GM12878 (cell line): ENCODE measurements at regions not wholly inside any gene's neighbourhood (a gene's known extent, or its start where the extent isn't known, plus 50 kb on each side); places are given as distances from the start of the nearest gene placed in this dataset.

ENCODE experiments used
- ATAC-seq: fragments of 200-7000 bp; cut with Tn5 transposase; 3 replicates; pipeline ENCODE4 v1.9.1; 2020; ENCODE audit warnings: mild to moderate bottlenecking, moderate library complexity
- BruUV-seq: library from RNA; stranded (reverse); fragments of 400-500 nt; replicated peaks from 2 replicates; lab custom pipeline; 2021; lab: Mats Ljungman, UMichigan
- CTCF ChIA-PET: fragments of 300-600 bp; sonication (Branson Sonifier 250); formaldehyde crosslinking; extraction: SDS; loops from one replicate; lab custom pipeline; 2021; ENCODE audit warnings: inconsistent platforms; lab: Yijun Ruan, JAX
- POLR2A ChIA-PET: fragments of 350-600 bp; formaldehyde crosslinking; extraction: SDS; loops from one replicate; lab custom pipeline; 2021; ENCODE audit warnings: inconsistent platforms; lab: Charles Lee
- RAD21 ChIA-PET: fragments of 300-600 bp; sonication (Branson Sonifier 250); formaldehyde crosslinking; loops from one replicate; lab custom pipeline; 2023; ENCODE audit warnings: antibody characterized with exemption; ENCODE audit not compliant: unreplicated experiment; lab: Charles Lee
- SMC1A ChIA-PET: fragments of 300-600 bp; sonication (Branson Sonifier 250); formaldehyde crosslinking; loops from one replicate; lab custom pipeline; 2023; ENCODE audit not compliant: unreplicated experiment, uncharacterized antibody; lab: Charles Lee
- DNase-seq: peaks from one replicate; pipeline ENCODE4 v3.0.0-alpha.2; 2011; ENCODE audit warnings: low read depth, low spot score
- FAIRE-seq: peaks from 3 replicates; lab custom pipeline; 2011; peaks lifted over from hg19 to GRCh38; lab: Jason Lieb, UNC
- H2AFZ ChIP-seq: 2 replicates; pipeline ENCODE4 v1.6.0; 2011; ENCODE audit warnings: low read depth, low read length, control low read depth; ENCODE audit not compliant: control insufficient read depth
- H3K27ac ChIP-seq: 2 replicates; pipeline ENCODE4 v1.5.1; 2011; ENCODE audit warnings: control low read depth; ENCODE audit not compliant: control insufficient read depth, insufficient read depth
- H3K27me3 ChIP-seq, 2 experiments: replicated peaks in 1 of 2; 2 replicates each; pipeline versions ENCODE4 v1.6.0 to v1.6.1; 2011; ENCODE audit warnings: low read length in 1 of 2; ENCODE audit not compliant: control insufficient read depth in 2 of 2, insufficient read depth in 2 of 2
- H3K36me3 ChIP-seq, 2 experiments: 2 replicates each; pipeline ENCODE4 v1.5.1; 2011; ENCODE audit warnings: low read length in 1 of 2; ENCODE audit not compliant: control insufficient read depth in 2 of 2, insufficient read depth in 2 of 2
- H3K4me1 ChIP-seq: 2 replicates; pipeline ENCODE4 v1.6.1; 2011; ENCODE audit warnings: mild to moderate bottlenecking, low read length, moderate library complexity, mixed read lengths; ENCODE audit not compliant: control insufficient read depth, insufficient read depth
- H3K4me2 ChIP-seq: 2 replicates; pipeline ENCODE4 v1.6.0; 2011; ENCODE audit warnings: control low read depth; ENCODE audit not compliant: control insufficient read depth, insufficient read depth
- H3K4me3 ChIP-seq: fragments of 200-600 bp; sonication (generic); 2 replicates; pipeline ENCODE4 v1.5.1; 2016
- H3K79me2 ChIP-seq: 2 replicates; pipeline ENCODE4 v1.6.0; 2011; ENCODE audit warnings: low read length; ENCODE audit not compliant: control insufficient read depth, insufficient read depth
- H3K9ac ChIP-seq: 2 replicates; pipeline ENCODE4 v1.8.0; 2011; ENCODE audit warnings: low read length, control low read depth, mixed read lengths; ENCODE audit not compliant: control insufficient read depth, insufficient read depth
- H3K9me3 ChIP-seq: replicated peaks from 3 replicates; pipeline ENCODE4 v1.5.1; 2011; ENCODE audit warnings: mild to moderate bottlenecking, low read length; ENCODE audit not compliant: control insufficient read depth, insufficient read depth
- H4K20me1 ChIP-seq: 2 replicates; pipeline ENCODE4 v1.6.0; 2011; ENCODE audit not compliant: control insufficient read depth, insufficient read depth
- JUND ChIP-seq: IDR thresholded peaks from 2 replicates; pipeline ENCODE4 v1.6.1; 2012; ENCODE audit warnings: low read depth, mild to moderate bottlenecking, low read length, improper control_type of control experiment, moderate library complexity
- KAT2A ChIP-seq: conservative IDR thresholded peaks from 2 replicates; pipeline ENCODE4 v1.6.1; 2011; ENCODE audit warnings: low read depth, low read length; ENCODE audit not compliant: control insufficient read depth
- NFIC ChIP-seq: IDR thresholded peaks from 2 replicates; pipeline ENCODE4 v1.6.1; 2012; ENCODE audit warnings: low read depth, mild to moderate bottlenecking, inconsistent platforms, low read length, moderate library complexity
- PRDM15 ChIP-seq: fragments of 450-650 bp; formaldehyde crosslinking; IDR thresholded peaks from 2 replicates; pipeline ENCODE4 v1.4.0; 2020; ENCODE audit warnings: mild to moderate bottlenecking, moderate library complexity
- SMAD5 ChIP-seq: IDR thresholded peaks from 2 replicates; pipeline ENCODE4 v1.6.1; 2016; ENCODE audit warnings: antibody characterized with exemption, low read depth
- ZNF687 ChIP-seq: fragments of 450-650 bp; IDR thresholded peaks from 2 replicates; pipeline ENCODE4 v1.6.1; 2017; ENCODE audit warnings: mild to moderate bottlenecking, moderate library complexity
- ZSCAN29 ChIP-seq: fragments of 450-650 bp; IDR thresholded peaks from 2 replicates; pipeline ENCODE4 v1.6.1; 2017; ENCODE audit warnings: mild to moderate bottlenecking, moderate library complexity
- WGBS: methylation state at CpG from one replicate; pipeline ENCODE4 v1.1.6; 2016; ENCODE audit warnings: low lambda C conversion rate; ENCODE audit not compliant: insufficient replicate concordance, insufficient coverage; ENCODE audit errors: missing lambda C conversion rate; 5-methylcytosine and 5-hydroxymethylcytosine counted together
- in situ Hi-C: fragments of 300-500 bp; cut with MboI; formaldehyde crosslinking; loops from 9 replicates; pipeline ENCODE4 v1.14.3; 2018; ENCODE audit warnings: mixed read lengths
- intact Hi-C: fragments of 100-400 bp; cut with micrococcal nuclease; formaldehyde crosslinking; loops from one replicate; pipeline ENCODE4 v1.14.2; 2022; ENCODE audit not compliant: unreplicated experiment
- TF ChIP-seq, protein P1 (sequence below): IDR thresholded peaks from 2 replicates; pipeline ENCODE4 v1.6.1; 2011; ENCODE audit warnings: low read depth, low read length, improper control_type of control experiment, borderline replicate concordance

- Histone ChIP-seq H4K20me1 (no peaks in the 10 kb centered on the region), H3K4me3 (no peak overlapping the region), H3K27me3 (no peaks in the 10 kb centered on the region), H3K9me3 (no peaks in the 10 kb centered on the region), H2AFZ (no peak overlapping the region), H3K9ac (no peak overlapping the region), H3K79me2 (no peaks in the 10 kb centered on the region), H3K27ac (no peak overlapping the region), H3K4me2 (no peak overlapping the region), H3K36me3 (no peaks in the 10 kb centered on the region), H3K4me1 (no peaks in the 10 kb centered on the region)
- ChIA-PET RAD21 (no interaction called here), POLR2A (no interaction called here), CTCF (no interaction called here), SMC1A (no interaction called here)
- DNase-seq (no peak), FAIRE-seq (no peak), ATAC-seq (no peak)
- TF ChIP-seq KAT2A (no peak), ZSCAN29 (no peak), SMAD5 (no peak), ZNF687 (no peak), JUND (no peak), NFIC (no peak), PRDM15 (CRISPR knock-in tag) (no peak)
- TF ChIP-seq, protein P1, sequence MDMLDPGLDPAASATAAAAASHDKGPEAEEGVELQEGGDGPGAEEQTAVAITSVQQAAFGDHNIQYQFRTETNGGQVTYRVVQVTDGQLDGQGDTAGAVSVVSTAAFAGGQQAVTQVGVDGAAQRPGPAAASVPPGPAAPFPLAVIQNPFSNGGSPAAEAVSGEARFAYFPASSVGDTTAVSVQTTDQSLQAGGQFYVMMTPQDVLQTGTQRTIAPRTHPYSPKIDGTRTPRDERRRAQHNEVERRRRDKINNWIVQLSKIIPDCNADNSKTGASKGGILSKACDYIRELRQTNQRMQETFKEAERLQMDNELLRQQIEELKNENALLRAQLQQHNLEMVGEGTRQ = no peak
- 10% methylated on average over 3 of the region's 3 CpGs for WGBS
- in situ Hi-C loops = no loop called here
- no TSS peak for BruUV-seq
- intact Hi-C loops = no loop called here
Observed at GRCh38 chr13:55653497-55653896, 1487.2 kb upstream of the PRR20A start.
